KMS-11 (cell line): ENCODE measurements at regions not wholly inside any gene's neighbourhood (a gene's known extent, or its start where the extent isn't known, plus 50 kb on each side); places are given as distances from the start of the nearest gene placed in this dataset.
A peak's percentile ranks its signal among the peaks of the same experiment; 100 is the strongest.

Source experiments
- H2AFZ ChIP-seq: fragments of 200-600 bp; sonication (generic); 2 replicates; pipeline ENCODE4 v1.6.1; 2016; ENCODE audit warnings: antibody characterized with exemption, mixed run types, low read depth
- H3K27ac ChIP-seq: fragments of 200-600 bp; sonication (generic); 2 replicates; pipeline ENCODE4 v1.6.1; 2016; ENCODE audit warnings: mild to moderate bottlenecking, mixed run types
- H3K27me3 ChIP-seq: fragments of 200-600 bp; sonication (generic); 2 replicates; pipeline ENCODE4 v1.6.1; 2017; ENCODE audit warnings: mild to moderate bottlenecking, low read depth, mixed run types, moderate library complexity; ENCODE audit not compliant: insufficient read depth
- H3K36me3 ChIP-seq: fragments of 200-600 bp; sonication (generic); 2 replicates; pipeline ENCODE4 v1.6.1; 2017; ENCODE audit warnings: mild to moderate bottlenecking, mixed run types; ENCODE audit not compliant: insufficient read depth
- H3K4me1 ChIP-seq: fragments of 200-600 bp; sonication (generic); 2 replicates; pipeline ENCODE4 v1.6.1; 2016; ENCODE audit warnings: mild to moderate bottlenecking, low read depth, mixed run types; ENCODE audit not compliant: poor library complexity, severe bottlenecking
- H3K4me2 ChIP-seq: fragments of 200-600 bp; sonication (generic); 2 replicates; pipeline ENCODE4 v1.7.0; 2016; ENCODE audit warnings: mild to moderate bottlenecking, mixed run types
- H3K4me3 ChIP-seq: fragments of 200-600 bp; sonication (generic); IDR thresholded peaks from 2 replicates; pipeline ENCODE4 v1.6.1; 2017; ENCODE audit warnings: low read depth, low read length, mixed read lengths; ENCODE audit not compliant: insufficient read depth
- H3K79me2 ChIP-seq: fragments of 200-600 bp; sonication (generic); 2 replicates; pipeline ENCODE4 v1.6.1; 2016; ENCODE audit warnings: low read depth, mixed run types; ENCODE audit not compliant: insufficient read depth
- H3K9ac ChIP-seq: fragments of 200-600 bp; sonication (generic); 2 replicates; pipeline ENCODE4 v1.6.1; 2016; ENCODE audit warnings: mild to moderate bottlenecking, mixed run types
- H4K20me1 ChIP-seq: fragments of 200-600 bp; sonication (generic); 2 replicates; pipeline ENCODE4 v1.6.1; 2016; ENCODE audit warnings: mild to moderate bottlenecking, mixed run types; ENCODE audit not compliant: insufficient read depth
- CTCF ChIP-seq: fragments of 200-600 bp; sonication (generic); conservative IDR thresholded peaks from 2 replicates; pipeline ENCODE4 v1.6.1; 2017; ENCODE audit warnings: low read depth, mild to moderate bottlenecking, antibody characterized with exemption, low read length, moderate library complexity, mixed read lengths

DNA sequence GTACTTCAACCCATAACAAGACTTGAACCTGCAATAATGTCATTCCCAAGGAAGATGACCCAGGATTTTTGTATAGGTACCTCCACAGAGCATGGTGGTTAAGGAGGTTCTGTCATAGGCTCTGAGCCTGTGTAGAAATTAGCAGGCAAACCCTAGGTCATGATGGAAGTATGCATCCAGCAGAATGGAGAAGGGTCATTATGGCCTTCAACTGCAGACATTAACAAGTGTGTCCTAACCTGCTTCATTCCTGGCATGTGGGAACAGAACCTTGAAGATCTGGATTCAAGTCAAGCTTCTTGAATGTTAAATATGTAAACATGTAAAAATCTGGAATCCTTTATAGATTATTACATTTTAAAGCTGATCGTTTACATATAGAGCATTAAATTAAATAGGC, 116.2 kb upstream of the SLC38A4 start:
- no peak overlapping the region for H3K9ac ChIP-seq
- no peak overlapping the region for H2AFZ ChIP-seq
- no peaks in the 10 kb centered on the region for H3K36me3 ChIP-seq
- no peaks in the 10 kb centered on the region for H4K20me1 ChIP-seq
- no peak for TF ChIP-seq CTCF
- peaks cover 10% of the 10 kb centered on the region for H3K4me1 ChIP-seq
- H3K79me2 ChIP-seq = no peaks in the 10 kb centered on the region
- no peak overlapping the region for H3K27ac ChIP-seq
- H3K4me2 ChIP-seq = no peak overlapping the region
- no peak overlapping the region for H3K4me3 ChIP-seq
- H3K27me3 ChIP-seq = no peaks in the 10 kb centered on the region

GRCh38 chr12:46942579-46942978, 116.8 kb upstream of the SLC38A4 start:
- peaks cover 10% of the 10 kb centered on the region for H3K4me1 ChIP-seq
- no peak for TF ChIP-seq CTCF
- no peaks in the 10 kb centered on the region for H3K79me2 ChIP-seq
- H4K20me1 ChIP-seq = no peaks in the 10 kb centered on the region
- H3K4me2 ChIP-seq = no peak overlapping the region
- no peak overlapping the region for H3K4me3 ChIP-seq
- no peaks in the 10 kb centered on the region for H3K36me3 ChIP-seq
- H3K9ac ChIP-seq = no peak overlapping the region
- H2AFZ ChIP-seq = no peak overlapping the region
- H3K27me3 ChIP-seq = no peaks in the 10 kb centered on the region
- no peak overlapping the region for H3K27ac ChIP-seq

DNA sequence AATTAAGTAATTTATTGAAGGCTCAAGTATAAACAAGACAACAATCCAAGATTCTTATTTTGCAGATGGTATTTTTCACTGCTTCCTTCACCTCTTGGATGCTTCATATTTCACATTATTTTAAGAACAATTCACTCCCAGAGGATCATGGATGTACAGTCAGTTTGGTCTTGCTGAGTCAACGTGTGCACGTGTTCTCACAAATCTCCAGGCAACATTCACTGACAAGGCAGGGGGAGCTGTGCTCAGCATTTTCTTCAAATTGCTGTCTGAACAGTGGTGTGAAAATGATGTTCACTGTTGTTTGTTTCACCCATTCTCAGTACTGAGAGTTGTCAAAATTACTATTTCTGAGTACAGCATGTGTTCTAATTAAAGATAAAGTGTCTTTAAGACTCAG, 118.3 kb upstream of the SLC38A4 start:
- 0 out of 2 replicates have a peak, but pooled peaks have one; percentile 22 for TF ChIP-seq CTCF
- no peak overlapping the region for H3K4me2 ChIP-seq
- H2AFZ ChIP-seq = no peak overlapping the region
- H3K79me2 ChIP-seq = no peaks in the 10 kb centered on the region
- no peak overlapping the region for H3K9ac ChIP-seq
- no peaks in the 10 kb centered on the region for H4K20me1 ChIP-seq
- peaks cover 10% of the 10 kb centered on the region for H3K4me1 ChIP-seq
- H3K36me3 ChIP-seq = no peaks in the 10 kb centered on the region
- no peaks in the 10 kb centered on the region for H3K27me3 ChIP-seq
- no peak overlapping the region for H3K4me3 ChIP-seq
- H3K27ac ChIP-seq = no peak overlapping the region

GRCh38 chr12:46944771-46945170, 119.0 kb upstream of the SLC38A4 start:
- Histone ChIP-seq H3K27me3 (no peaks in the 10 kb centered on the region), H3K36me3 (no peaks in the 10 kb centered on the region), H3K4me2 (no peak overlapping the region), H3K9ac (no peak overlapping the region), H3K4me3 (no peak overlapping the region), H4K20me1 (no peaks in the 10 kb centered on the region), H3K4me1 (peaks cover 10% of the 10 kb centered on the region), H2AFZ (no peak overlapping the region), H3K79me2 (no peaks in the 10 kb centered on the region), H3K27ac (no peak overlapping the region)
- no peak for TF ChIP-seq CTCF
